K562 (cell line): ENCODE measurements at regions not wholly inside any gene's neighbourhood (a gene's known extent, or its start where the extent isn't known, plus 50 kb on each side); places are given as distances from the start of the nearest gene placed in this dataset.
A peak's percentile ranks its signal among the peaks of the same experiment; 100 is the strongest.

Experiments used
- ATAC-seq: fragments of 200-7000 bp; cut with Tn5 transposase; 3 replicates; pipeline ENCODE4 v1.9.1; 2020; ENCODE audit warnings: moderate library complexity
- BruUV-seq: library from RNA; stranded (reverse); fragments of 400-500 nt; replicated peaks from 2 replicates; lab custom pipeline; 2021; lab: Mats Ljungman, UMichigan
- CTCF ChIA-PET: fragments of 300-600 bp; formaldehyde crosslinking; extraction: SDS; loops from one replicate; lab custom pipeline; 2021; ENCODE audit warnings: low intra/inter-chr PET ratio; lab: Yijun Ruan, JAX
- POLR2A ChIA-PET: fragments of 300-600, 350-650 bp; sonication (Branson Sonifier 250); formaldehyde crosslinking; extraction: SDS; loops from one replicate; lab custom pipeline; 2021; ENCODE audit warnings: antibody characterized with exemption, inconsistent platforms; lab: Yijun Ruan, JAX
- DNase-seq, 4 experiments: peaks; one replicate each; pipeline versions ENCODE4 v3.0.0 to v3.0.0-alpha.2; 2011 to 2018; ENCODE audit warnings: low spot score in 3 of 4, mixed read lengths in 3 of 4; ENCODE audit errors: extremely low read depth in 1 of 4
- FAIRE-seq: peaks from 2 replicates; lab custom pipeline; 2011; peaks lifted over from hg19 to GRCh38; lab: Jason Lieb, UNC
- H2AFZ ChIP-seq: 2 replicates; pipeline ENCODE4 v1.6.0; 2011; ENCODE audit warnings: low read depth, low read length, control low read depth, inconsistent platforms
- H3K27ac ChIP-seq: fragments of 200-600 bp; 3 replicates; pipeline ENCODE4 v1.8.0; 2011; ENCODE audit warnings: low read depth, mild to moderate bottlenecking, control low read depth, inconsistent platforms, low read length, moderate library complexity, mixed read lengths; ENCODE audit errors: extremely low read depth
- H3K27me3 ChIP-seq, 2 experiments: fragments of 300-600 bp in 1 of 2; 2 replicates in 1 of 2; 3 replicates in 1 of 2; pipeline versions ENCODE4 v1.6.0 to v1.8.0; 2011; ENCODE audit warnings: inconsistent platforms in 2 of 2, low read length in 2 of 2, mild to moderate bottlenecking in 1 of 2, mixed read lengths in 1 of 2, moderate library complexity in 1 of 2; ENCODE audit not compliant: control insufficient read depth in 2 of 2, insufficient read depth in 2 of 2
- H3K36me3 ChIP-seq: fragments of 300-600 bp; 3 replicates; pipeline ENCODE4 v1.8.0; 2011; ENCODE audit warnings: mild to moderate bottlenecking, low read length, inconsistent platforms; ENCODE audit not compliant: control insufficient read depth, insufficient read depth
- H3K4me1 ChIP-seq, 2 experiments: fragments of 200-600 bp in 1 of 2; replicated peaks in 1 of 2; 2 replicates in 1 of 2; 3 replicates in 1 of 2; pipeline versions ENCODE4 v1.5.1 to v1.8.0; 2011; ENCODE audit warnings: inconsistent platforms in 2 of 2, low read length in 2 of 2, mild to moderate bottlenecking in 1 of 2, mixed read lengths in 1 of 2, moderate library complexity in 1 of 2; ENCODE audit not compliant: control insufficient read depth in 2 of 2, insufficient read depth in 2 of 2
- H3K4me2 ChIP-seq: 2 replicates; pipeline ENCODE4 v1.6.1; 2011; ENCODE audit warnings: low read length, control low read depth, inconsistent platforms, mixed read lengths; ENCODE audit not compliant: insufficient read depth
- H3K4me3 ChIP-seq: fragments of 200-600 bp; sonication (generic), shearing (Covaris generic); 2 replicates; pipeline ENCODE4 v1.5.1; 2016; ENCODE audit warnings: control low read depth, inconsistent platforms
- H3K79me2 ChIP-seq: fragments of 200-600 bp; 3 replicates; pipeline ENCODE4 v1.8.0; 2011; ENCODE audit warnings: low read length, inconsistent platforms; ENCODE audit not compliant: control insufficient read depth, insufficient read depth
- H3K9ac ChIP-seq, 2 experiments: 2 replicates each; pipeline versions ENCODE4 v1.6.0 to v1.6.1; 2011; ENCODE audit warnings: low read depth in 2 of 2, low read length in 2 of 2, control low read depth in 1 of 2, inconsistent platforms in 1 of 2, mild to moderate bottlenecking in 1 of 2, mixed read lengths in 1 of 2; ENCODE audit not compliant: insufficient read depth in 1 of 2
- H3K9me1 ChIP-seq: one replicate; pipeline ENCODE4 v1.6.0; 2011; ENCODE audit warnings: inconsistent platforms, mild to moderate bottlenecking, low read length, moderate library complexity; ENCODE audit not compliant: control insufficient read depth, insufficient read depth
- H3K9me3 ChIP-seq: replicated peaks from 2 replicates; pipeline ENCODE4 v1.5.1; 2011; ENCODE audit warnings: low read depth, low read length, inconsistent platforms; ENCODE audit not compliant: control insufficient read depth, insufficient read depth
- H4K20me1 ChIP-seq: replicated peaks from 2 replicates; pipeline ENCODE4 v1.6.1; 2011; ENCODE audit warnings: low read length, inconsistent platforms, mixed read lengths; ENCODE audit not compliant: control insufficient read depth, insufficient read depth
- FOXK2 ChIP-seq, 2 experiments: fragments of 450-650 bp; IDR thresholded peaks in 1 of 2; conservative IDR thresholded peaks in 1 of 2; 2 replicates each; pipeline ENCODE4 v1.6.1; 2016; ENCODE audit warnings: low read depth in 2 of 2, mild to moderate bottlenecking in 1 of 2
- HINFP ChIP-seq: fragments of 450-650 bp; conservative IDR thresholded peaks from 2 replicates; pipeline ENCODE4 v1.6.1; 2016; ENCODE audit warnings: missing genetic modification characterization, low read depth, mild to moderate bottlenecking, control low read depth, missing compliant biosample characterization
- RAD21 ChIP-seq, 2 experiments: fragments of 250-450 bp in 1 of 2; fragments of 450-650 bp in 1 of 2; sonication (Bioruptor Pico) in 1 of 2; formaldehyde crosslinking in 1 of 2; IDR thresholded peaks in 1 of 2; conservative IDR thresholded peaks in 1 of 2; 2 replicates each; pipeline versions ENCODE4 v1.4.0 to v1.8.0; 2020 to 2022; ENCODE audit warnings: mild to moderate bottlenecking in 2 of 2, moderate library complexity in 1 of 2
- WGBS: fragments of 100-300 bp; shearing (Covaris generic); methylation state at CpG from one replicate; pipeline ENCODE4 v1.1.6; 2016; ENCODE audit warnings: low coverage, mixed read lengths; ENCODE audit not compliant: insufficient coverage; ENCODE audit errors: missing lambda C conversion rate; 5-methylcytosine and 5-hydroxymethylcytosine counted together
- in situ Hi-C: fragments of 300-500 bp; cut with MboI; formaldehyde crosslinking; loops from 4 replicates; pipeline ENCODE4 v1.15.0; 2018; ENCODE audit warnings: inconsistent platforms, mixed read lengths
- intact Hi-C: fragments of 100-400 bp; cut with micrococcal nuclease; formaldehyde crosslinking; loops from 2 replicates; pipeline ENCODE4 v1.14.2; 2022

- TF ChIP-seq HINFP (tag), result no peak
- TF ChIP-seq, all 486 proteins: peak for 0
Observed at GRCh38 chr12:124408822-124409517, 114.1 kb downstream of the RFLNA start (continued).

- Histone ChIP-seq H3K36me3 (peaks cover 14% of the 10 kb centered on the region; the same call in 2 of the 3 replicates), H2AFZ (no peak overlapping the region), H3K79me2 (no peaks in the 10 kb centered on the region), H3K9ac (no peak overlapping the region), H3K4me2 (no peak overlapping the region), H3K4me3 (no peak overlapping the region), H3K4me1 (peaks cover 0 to 28% of the 10 kb centered on the region in 2 experiments; a peak in 2 of 5 replicates), H3K9me1 (no peaks in the 10 kb centered on the region), H4K20me1 (0 out of 2 replicates have a peak, but pooled peaks cover 6% of the 10 kb centered on the region), H3K27ac (no peak overlapping the region), H3K9me3 (no peaks in the 10 kb centered on the region), H3K27me3 (no peaks in the 10 kb centered on the region)
- ChIA-PET POLR2A (no interaction called here), CTCF (no interaction called here)
- BruUV-seq, result no TSS peak
- WGBS, result 89% methylated on average over 8 of the region's 8 CpGs
- ATAC-seq, result no peak
- intact Hi-C loops (no loop called here), in situ Hi-C loops (no loop called here)
- DNase-seq, result no peak
- TF ChIP-seq RAD21 (CRISPR knock-in tag; conservative IDR thresholded peaks at IDR 0.05 in 1 of 2, IDR thresholded peaks at IDR 0.05 in 1 of 2) (peak in 1 of 2 experiments; percentile 30; a peak in 1 of 4 replicates), FOXK2 (conservative IDR thresholded peaks at IDR 0.05 in 1 of 2, IDR thresholded peaks at IDR 0.05 in 1 of 2; ENCODE audit: low read depth in 2 of 2) (no peak)
- no peak for FAIRE-seq
Observed at GRCh38 chr12:124407074-124407473, 112.2 kb downstream of the RFLNA start.
